ENCODE measurements at regions not wholly inside any gene's neighbourhood (a gene's known extent, or its start where the extent isn't known, plus 50 kb on each side); places are given as distances from the start of the nearest gene placed in this dataset.

- TF ChIP-seq, protein P1, sequence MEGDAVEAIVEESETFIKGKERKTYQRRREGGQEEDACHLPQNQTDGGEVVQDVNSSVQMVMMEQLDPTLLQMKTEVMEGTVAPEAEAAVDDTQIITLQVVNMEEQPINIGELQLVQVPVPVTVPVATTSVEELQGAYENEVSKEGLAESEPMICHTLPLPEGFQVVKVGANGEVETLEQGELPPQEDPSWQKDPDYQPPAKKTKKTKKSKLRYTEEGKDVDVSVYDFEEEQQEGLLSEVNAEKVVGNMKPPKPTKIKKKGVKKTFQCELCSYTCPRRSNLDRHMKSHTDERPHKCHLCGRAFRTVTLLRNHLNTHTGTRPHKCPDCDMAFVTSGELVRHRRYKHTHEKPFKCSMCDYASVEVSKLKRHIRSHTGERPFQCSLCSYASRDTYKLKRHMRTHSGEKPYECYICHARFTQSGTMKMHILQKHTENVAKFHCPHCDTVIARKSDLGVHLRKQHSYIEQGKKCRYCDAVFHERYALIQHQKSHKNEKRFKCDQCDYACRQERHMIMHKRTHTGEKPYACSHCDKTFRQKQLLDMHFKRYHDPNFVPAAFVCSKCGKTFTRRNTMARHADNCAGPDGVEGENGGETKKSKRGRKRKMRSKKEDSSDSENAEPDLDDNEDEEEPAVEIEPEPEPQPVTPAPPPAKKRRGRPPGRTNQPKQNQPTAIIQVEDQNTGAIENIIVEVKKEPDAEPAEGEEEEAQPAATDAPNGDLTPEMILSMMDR (IDR thresholded peaks at IDR 0.05 in 2 of 3, conservative IDR thresholded peaks at IDR 0.05 in 1 of 3; ENCODE audit: control insufficient read depth in 2 of 3, extremely low read depth in 1 of 3, insufficient read depth in 1 of 3, low read depth in 3 of 3, low read length in 3 of 3): no peak
- TF ChIP-seq, protein P2, sequence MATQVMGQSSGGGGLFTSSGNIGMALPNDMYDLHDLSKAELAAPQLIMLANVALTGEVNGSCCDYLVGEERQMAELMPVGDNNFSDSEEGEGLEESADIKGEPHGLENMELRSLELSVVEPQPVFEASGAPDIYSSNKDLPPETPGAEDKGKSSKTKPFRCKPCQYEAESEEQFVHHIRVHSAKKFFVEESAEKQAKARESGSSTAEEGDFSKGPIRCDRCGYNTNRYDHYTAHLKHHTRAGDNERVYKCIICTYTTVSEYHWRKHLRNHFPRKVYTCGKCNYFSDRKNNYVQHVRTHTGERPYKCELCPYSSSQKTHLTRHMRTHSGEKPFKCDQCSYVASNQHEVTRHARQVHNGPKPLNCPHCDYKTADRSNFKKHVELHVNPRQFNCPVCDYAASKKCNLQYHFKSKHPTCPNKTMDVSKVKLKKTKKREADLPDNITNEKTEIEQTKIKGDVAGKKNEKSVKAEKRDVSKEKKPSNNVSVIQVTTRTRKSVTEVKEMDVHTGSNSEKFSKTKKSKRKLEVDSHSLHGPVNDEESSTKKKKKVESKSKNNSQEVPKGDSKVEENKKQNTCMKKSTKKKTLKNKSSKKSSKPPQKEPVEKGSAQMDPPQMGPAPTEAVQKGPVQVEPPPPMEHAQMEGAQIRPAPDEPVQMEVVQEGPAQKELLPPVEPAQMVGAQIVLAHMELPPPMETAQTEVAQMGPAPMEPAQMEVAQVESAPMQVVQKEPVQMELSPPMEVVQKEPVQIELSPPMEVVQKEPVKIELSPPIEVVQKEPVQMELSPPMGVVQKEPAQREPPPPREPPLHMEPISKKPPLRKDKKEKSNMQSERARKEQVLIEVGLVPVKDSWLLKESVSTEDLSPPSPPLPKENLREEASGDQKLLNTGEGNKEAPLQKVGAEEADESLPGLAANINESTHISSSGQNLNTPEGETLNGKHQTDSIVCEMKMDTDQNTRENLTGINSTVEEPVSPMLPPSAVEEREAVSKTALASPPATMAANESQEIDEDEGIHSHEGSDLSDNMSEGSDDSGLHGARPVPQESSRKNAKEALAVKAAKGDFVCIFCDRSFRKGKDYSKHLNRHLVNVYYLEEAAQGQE (IDR thresholded peaks at IDR 0.05; ENCODE audit: low read depth, low read length): no peak
Observed at GRCh38 chr4:125663896-125664767, 349.4 kb downstream of the FAT4 start.
